Fibroblast of lung (primary cell): ENCODE measurements at regions not wholly inside any gene's neighbourhood (a gene's known extent, or its start where the extent isn't known, plus 50 kb on each side); places are given as distances from the start of the nearest gene placed in this dataset.

Source experiments
- CTCF ChIP-seq, 2 donors: IDR thresholded peaks in 1 of 2; conservative IDR thresholded peaks in 1 of 2; 1 replicate in 1 of 2; 2 replicates in 1 of 2; pipeline ENCODE4 v1.5.1; 2011 to 2012; ENCODE audit warnings: low read length in 2 of 2, control low read depth in 1 of 2, inconsistent platforms in 1 of 2, low read depth in 1 of 2, mild to moderate bottlenecking in 1 of 2
- EZH2 ChIP-seq: IDR thresholded peaks from 2 replicates; pipeline ENCODE4 v1.5.1; 2012; ENCODE audit warnings: low read length, control low read depth, mild to moderate bottlenecking; ENCODE audit errors: missing control alignments

GRCh38 chr4:120524237-120524636 is 398.3 kb downstream of the PRDM5 start:
- no peak for TF ChIP-seq CTCF (conservative IDR thresholded peaks at IDR 0.05 in 1 of 2, IDR thresholded peaks at IDR 0.05 in 1 of 2; ENCODE audit: low read depth in 1 of 2, low read length in 2 of 2)
- no peak for TF ChIP-seq EZH2
